Fibroblast of villous mesenchyme (primary cell): ENCODE measurements at regions not wholly inside any gene's neighbourhood (a gene's known extent, or its start where the extent isn't known, plus 50 kb on each side); places are given as distances from the start of the nearest gene placed in this dataset.
"Not testable (repeated sequence)": the region's sequence is repeated elsewhere in the genome, so short reads cannot be mapped to it uniquely, and the experiment has no call there.

Experiments
- DNase-seq: peaks from one replicate; pipeline ENCODE4 v3.0.0-alpha.2; 2010; ENCODE audit warnings: low read depth
- H3K4me3 ChIP-seq: 2 replicates; pipeline ENCODE4 v1.5.1; 2011; ENCODE audit warnings: low read depth, mild to moderate bottlenecking, low read length
- TF ChIP-seq, protein P1 (sequence below): IDR thresholded peaks from 2 replicates; pipeline ENCODE4 v1.5.1; 2012; ENCODE audit warnings: low read depth, mild to moderate bottlenecking, low read length; ENCODE audit not compliant: insufficient read depth

DNA sequence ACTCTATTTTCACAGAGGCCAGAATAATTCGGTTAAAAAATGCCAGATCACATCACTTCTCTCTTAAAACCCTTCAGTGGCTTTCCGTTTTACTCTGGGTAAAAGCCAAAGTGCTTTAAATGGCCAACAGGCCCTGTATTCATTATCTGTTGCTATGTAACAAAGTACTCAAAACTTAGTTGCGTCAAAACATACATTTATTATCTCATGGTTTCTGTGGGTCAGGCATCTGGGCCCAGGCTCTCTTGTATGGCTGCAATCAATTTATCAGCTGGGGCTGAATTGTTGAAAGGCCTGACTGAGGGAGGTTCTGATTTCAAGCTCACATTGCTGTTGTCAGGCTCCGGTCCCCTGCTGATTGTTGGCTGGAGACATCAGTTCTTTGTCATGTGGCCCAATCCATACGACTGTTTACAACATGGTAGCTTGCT, 72.7 kb upstream of the H2AZ1 start:
- no peak overlapping the region for H3K4me3 ChIP-seq
- DNase-seq: no peak
- TF ChIP-seq, protein P1, sequence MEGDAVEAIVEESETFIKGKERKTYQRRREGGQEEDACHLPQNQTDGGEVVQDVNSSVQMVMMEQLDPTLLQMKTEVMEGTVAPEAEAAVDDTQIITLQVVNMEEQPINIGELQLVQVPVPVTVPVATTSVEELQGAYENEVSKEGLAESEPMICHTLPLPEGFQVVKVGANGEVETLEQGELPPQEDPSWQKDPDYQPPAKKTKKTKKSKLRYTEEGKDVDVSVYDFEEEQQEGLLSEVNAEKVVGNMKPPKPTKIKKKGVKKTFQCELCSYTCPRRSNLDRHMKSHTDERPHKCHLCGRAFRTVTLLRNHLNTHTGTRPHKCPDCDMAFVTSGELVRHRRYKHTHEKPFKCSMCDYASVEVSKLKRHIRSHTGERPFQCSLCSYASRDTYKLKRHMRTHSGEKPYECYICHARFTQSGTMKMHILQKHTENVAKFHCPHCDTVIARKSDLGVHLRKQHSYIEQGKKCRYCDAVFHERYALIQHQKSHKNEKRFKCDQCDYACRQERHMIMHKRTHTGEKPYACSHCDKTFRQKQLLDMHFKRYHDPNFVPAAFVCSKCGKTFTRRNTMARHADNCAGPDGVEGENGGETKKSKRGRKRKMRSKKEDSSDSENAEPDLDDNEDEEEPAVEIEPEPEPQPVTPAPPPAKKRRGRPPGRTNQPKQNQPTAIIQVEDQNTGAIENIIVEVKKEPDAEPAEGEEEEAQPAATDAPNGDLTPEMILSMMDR: no peak

DNA sequence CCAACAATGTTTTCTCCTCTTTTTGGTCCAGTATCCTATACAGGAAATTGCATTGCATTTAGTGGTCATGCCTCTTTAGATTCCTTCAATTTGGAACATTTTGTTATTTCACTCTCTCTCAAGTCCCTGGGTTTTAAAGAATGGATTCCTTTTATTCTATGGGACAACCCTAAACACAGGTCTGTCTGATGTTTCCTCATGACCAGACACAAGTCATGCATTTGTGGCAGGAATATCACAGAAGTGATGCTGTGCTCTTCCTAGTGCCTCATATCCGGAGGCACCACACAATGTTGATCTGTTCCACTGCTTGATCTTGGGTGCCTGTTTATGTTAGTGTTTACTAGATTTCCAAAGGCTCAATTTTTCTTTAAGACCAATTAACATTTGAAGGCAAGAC, 69.7 kb upstream of the H2AZ1 start:
- no peak overlapping the region for H3K4me3 ChIP-seq
- TF ChIP-seq, protein P1: no peak
- no peak for DNase-seq

DNA sequence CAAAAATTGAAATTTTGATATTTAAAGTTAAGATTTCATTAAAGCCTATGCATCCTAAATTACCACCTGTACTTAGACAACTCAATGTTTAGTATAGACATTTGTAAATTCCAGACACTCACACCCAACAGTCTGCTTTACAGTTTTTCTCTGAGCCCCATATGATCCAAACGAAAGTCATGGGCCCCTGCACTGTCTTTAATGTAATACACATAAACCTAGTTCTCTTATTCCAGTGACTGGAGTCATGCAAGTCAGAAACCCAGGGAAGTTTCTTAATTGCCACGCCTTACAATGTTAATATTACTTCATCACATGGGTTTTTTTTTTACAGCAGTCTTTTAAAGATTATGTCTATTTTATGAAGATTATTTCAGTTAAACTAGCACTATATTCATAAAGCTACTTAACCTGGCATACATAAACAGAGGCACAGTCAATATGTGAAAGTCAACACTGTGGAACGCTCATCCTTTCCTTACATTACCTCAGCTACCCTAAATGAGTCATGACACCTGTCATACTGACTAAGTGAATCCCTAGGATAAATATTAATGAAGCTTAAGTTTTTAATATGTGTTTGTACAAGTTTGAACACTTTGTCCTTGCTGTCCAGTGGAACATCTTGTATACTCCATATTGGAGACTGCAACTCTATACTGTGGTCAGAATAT, 67.7 kb upstream of the H2AZ1 start:
- peak; percentile 22 for DNase-seq
- TF ChIP-seq, protein P1: no peak

DNA sequence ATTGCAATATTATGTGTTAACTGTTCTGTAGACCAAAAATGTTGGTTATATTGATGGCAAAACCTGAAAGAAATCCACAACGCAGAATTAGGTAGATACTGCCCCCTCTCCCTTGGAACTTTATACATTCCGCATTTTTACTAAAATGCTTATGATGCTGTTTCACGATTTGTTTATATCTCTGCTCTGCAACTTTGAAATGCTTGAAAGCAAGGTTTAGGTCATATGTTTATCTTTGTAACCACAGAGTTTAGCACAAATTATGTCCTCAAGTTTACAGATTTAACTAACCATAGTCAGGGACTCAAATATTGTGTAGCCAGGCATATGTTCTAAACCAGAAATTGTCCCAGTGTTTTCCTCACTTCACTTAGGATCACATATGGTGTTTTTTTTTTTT, 66.1 kb upstream of the H2AZ1 start:
- H3K4me3 ChIP-seq: no peak overlapping the region
- peak; percentile 88 for DNase-seq
- TF ChIP-seq, protein P1: no peak

More for the DNA sequence above, 67.7 kb upstream of the H2AZ1 start:
- no peak overlapping the region for H3K4me3 ChIP-seq

DNA sequence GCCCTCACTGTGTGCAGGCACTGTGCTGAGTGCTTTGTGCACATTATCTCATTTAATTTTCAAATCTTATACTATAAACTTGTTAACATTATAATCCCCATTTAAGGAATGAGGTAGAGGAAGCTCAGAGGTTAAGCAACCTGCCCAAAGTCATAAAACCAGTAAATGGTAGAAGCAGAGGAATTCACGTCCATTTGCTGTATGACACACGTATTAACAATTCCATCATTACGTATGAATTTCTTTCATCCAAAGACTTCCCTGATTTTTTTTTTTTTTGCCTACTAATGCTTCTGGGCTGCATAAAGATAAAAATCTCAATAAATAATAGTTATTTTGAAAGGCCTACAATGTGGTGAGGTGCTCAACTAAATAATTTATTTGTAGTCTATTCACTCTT, 64.5 kb upstream of the H2AZ1 start:
- DNase-seq: peak; percentile 57
- TF ChIP-seq, protein P1: no peak
- no peak overlapping the region for H3K4me3 ChIP-seq

DNA sequence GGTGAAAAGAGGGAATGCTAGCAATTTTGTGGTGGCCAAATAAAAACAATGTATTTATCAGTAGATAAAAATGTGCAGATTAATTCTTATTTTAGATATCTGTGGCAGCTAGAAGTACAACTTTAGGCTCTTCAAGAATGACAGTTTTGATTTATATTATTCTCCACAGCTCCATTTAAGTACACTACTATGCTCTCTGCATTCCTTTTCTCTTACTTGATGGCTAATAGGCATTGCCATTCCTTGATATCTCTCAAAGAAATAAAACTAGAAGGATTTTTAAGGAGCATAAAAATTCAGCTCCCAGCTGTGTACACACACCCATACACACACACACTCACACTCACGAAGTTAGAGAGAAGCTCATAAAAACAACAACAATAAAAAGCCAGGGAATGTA, 59.4 kb upstream of the H2AZ1 start:
- peak; percentile 20 for DNase-seq
- TF ChIP-seq, protein P1: no peak

DNA sequence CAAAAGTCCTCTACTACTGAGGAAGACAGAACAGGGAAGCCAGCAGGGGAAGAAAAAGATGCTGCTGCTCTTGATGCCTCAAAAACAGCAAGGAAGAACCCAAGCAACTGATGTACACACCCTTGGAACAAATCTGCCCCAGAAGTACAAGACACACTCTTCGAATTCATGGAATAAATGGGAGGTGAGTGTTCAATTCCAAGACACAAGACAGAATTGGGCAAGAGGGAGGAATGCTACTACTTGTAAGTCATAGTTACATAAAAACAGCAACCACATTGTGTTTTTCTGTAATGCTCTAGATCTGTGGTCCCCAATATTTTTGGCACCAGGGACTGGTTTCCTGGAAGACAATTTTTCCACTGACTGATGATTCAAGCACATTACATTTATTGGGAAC, 58.0 kb upstream of the H2AZ1 start:
- peak; percentile 71 for DNase-seq
- H3K4me3 ChIP-seq: no peak overlapping the region
- TF ChIP-seq, protein P1: no peak

More for the DNA sequence above, 59.4 kb upstream of the H2AZ1 start:
- no peak overlapping the region for H3K4me3 ChIP-seq

DNA sequence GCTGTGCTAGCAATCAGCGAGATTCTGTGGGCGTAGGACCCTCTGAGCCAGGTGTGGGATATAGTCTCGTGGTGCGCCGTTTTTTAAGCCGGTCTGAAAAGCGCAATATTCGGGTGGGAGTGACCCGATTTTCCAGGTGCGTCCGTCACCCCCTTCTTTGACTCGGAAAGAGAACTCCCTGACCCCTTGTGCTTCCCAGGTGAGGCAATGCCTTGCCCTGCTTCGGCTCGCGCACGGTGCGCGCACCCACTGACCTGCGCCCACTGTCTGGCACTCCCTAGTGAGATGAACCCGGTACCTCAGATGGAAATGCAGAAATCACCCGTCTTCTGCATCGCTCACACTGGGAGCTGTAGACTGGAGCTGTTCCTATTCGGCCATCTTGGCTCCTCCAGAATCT, 56.1 kb upstream of the H2AZ1 start:
- not testable (repeated sequence) for H3K4me3 ChIP-seq, DNase-seq
